Myocyte (in vitro differentiated cells): ENCODE measurements at regions not wholly inside any gene's neighbourhood (a gene's known extent, or its start where the extent isn't known, plus 50 kb on each side); places are given as distances from the start of the nearest gene placed in this dataset.

ENCODE experiments used
- DNase-seq: peaks from one replicate; pipeline ENCODE4 v3.0.0-alpha.2; 2012; ENCODE audit warnings: low read depth

DNA sequence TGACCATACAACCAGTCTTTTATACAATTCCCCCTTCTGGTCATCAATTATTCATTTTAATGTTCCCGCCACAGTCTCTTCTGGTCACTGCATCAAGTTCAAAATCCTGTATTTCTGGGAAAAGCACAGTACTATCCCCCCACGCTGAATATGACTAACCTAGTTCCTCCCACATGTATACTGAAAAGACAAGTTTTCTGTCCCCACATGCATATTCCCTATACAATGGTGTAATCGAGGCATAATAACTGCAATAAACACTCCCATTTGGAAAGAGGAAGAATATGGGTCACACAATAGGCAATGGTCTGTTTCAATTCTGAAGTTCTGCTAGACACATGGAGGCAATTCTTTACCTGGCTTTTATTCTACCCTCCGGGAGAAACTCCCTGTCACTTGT lies 344.9 kb downstream of the EFNA5 start:
- no peak for DNase-seq

- DNase-seq = no peak
These were observed 345.9 kb downstream of the EFNA5 start for GRCh38 chr5:107324809-107325208.

GRCh38 chr5:107324071-107324470 lies 346.7 kb downstream of the EFNA5 start:
- DNase-seq = no peak

DNA sequence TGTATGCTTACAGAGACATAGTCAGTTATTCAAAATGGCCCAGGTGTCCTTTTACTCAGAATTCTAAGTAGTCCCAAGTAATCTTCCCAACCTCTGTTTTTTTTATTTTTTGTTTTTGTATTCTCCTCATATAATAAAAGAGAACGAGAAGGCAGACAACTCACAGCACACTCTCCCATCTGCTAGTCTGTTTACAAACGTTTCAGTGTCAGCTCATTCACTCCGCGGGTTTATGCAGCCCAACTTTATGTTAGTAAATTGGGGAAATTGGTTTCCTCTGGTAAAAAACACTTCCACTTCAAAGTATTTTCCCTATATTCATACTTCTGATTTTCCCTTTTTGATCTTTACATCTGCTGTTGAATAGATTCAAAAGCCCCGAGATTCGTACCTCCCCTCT lies 347.2 kb downstream of the EFNA5 start:
- DNase-seq = no peak

GRCh38 chr5:107322936-107323335 lies 347.8 kb downstream of the EFNA5 start:
- DNase-seq = no peak

DNA sequence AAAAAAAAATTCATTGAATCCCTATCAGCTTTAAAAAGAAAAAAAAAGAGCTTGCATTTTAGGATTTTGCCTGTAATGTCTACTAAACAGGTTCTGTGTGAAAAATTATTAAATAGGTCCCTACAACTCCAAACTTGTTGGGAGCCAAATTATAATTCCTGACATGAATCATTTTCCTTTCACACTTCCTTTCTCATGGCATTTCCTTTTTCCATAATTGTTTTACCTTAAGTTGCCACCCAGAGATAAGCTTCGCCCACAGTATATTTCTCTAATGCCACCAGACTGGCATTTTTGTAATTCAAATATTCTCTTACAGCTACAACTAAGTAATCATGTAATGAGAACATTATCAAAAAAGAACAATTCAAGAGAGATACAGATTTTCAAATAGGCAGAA lies 348.8 kb downstream of the EFNA5 start:
- no peak for DNase-seq

DNA sequence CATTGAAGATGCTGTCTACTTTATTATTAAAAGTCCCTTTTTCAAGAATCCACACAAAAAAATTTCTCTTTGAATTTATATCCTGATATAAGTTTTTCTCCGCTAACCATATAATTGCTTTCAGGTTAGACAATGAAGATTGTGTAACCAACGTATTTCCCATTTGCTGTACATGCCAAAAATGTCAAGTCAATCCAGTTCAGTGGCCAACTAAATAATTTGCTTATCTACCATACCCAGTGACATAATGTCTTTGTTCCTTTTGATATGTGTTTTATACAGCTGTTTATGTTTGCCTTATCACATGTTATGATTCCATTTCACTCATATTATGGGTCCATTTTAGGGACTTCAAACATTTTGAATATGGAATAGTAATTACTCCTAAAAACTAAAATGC lies 349.9 kb downstream of the EFNA5 start:
- no peak for DNase-seq

DNA sequence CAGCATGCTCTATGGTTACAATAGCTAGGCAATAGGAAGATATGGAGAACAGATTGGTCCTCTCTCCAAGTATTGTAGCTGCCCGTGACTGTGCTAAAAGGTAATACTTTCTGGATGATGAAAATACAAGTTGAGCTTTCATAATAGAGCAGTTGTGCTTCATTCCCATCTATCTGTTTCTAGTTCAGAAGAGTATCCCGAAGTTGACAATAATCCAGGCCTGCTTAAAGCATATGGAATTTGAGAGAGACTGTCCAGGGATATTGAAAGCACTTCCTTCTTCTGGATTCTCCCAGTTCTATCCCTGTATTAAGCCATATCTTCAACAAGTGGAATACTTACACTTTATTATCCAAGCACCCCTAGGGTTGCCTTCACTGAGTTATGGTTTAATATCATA lies 350.4 kb downstream of the EFNA5 start:
- no peak for DNase-seq

DNA sequence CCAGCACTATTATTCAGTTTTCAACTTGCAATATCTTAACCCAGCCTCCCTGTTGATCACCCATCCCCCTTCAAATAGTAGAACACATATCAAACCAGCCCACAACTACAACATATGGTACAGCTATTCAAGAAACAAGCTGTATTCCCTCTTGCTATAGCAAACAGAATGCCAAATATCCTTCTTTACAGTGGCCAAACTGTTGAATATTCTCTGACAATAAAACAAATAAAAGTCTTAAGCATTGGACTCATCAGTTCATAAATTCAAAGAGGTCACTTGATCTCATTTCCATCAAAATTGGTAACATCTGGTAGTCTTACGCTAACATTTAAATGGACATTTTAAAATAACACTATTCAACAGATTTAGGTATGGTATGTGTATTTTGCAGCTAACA lies 350.8 kb downstream of the EFNA5 start:
- DNase-seq = no peak

GRCh38 chr5:107314330-107314729 lies 356.4 kb downstream of the EFNA5 start:
- no peak for DNase-seq

GRCh38 chr5:107313921-107314320 lies 356.8 kb downstream of the EFNA5 start:
- DNase-seq = no peak

GRCh38 chr5:107313098-107313497 lies 357.6 kb downstream of the EFNA5 start:
- no peak for DNase-seq

- no peak for DNase-seq
These were observed 360.6 kb downstream of the EFNA5 start for GRCh38 chr5:107310181-107310580.

- no peak for DNase-seq
These were observed 364.1 kb downstream of the EFNA5 start for GRCh38 chr5:107306594-107306993.

- no peak for DNase-seq
These were observed 364.7 kb downstream of the EFNA5 start for GRCh38 chr5:107306002-107306401.

GRCh38 chr5:107304684-107305083 lies 366.1 kb downstream of the EFNA5 start:
- DNase-seq = no peak

GRCh38 chr5:107303171-107303968 lies 367.4 kb downstream of the EFNA5 start:
- DNase-seq = no peak

DNA sequence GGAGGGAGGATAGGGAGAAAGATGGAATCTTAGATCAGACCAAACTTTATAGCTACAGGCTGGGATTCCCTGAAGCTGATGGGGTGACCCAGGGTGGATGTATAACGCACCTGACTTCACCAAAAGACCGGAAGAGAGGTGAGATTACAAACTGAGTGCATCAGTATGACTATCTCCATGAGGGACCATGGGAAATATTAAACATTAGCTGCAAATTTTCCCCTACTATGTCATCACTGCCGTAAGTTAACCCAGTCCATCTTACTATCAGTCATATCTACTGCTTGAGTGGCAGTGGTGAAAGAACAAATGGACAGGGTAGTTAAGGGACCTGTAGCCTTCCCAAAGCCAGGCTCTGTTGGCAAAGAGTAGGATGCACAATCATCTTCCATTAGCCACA lies 368.3 kb downstream of the EFNA5 start:
- no peak for DNase-seq

GRCh38 chr5:107301999-107302398 lies 368.7 kb downstream of the EFNA5 start:
- no peak for DNase-seq

DNA sequence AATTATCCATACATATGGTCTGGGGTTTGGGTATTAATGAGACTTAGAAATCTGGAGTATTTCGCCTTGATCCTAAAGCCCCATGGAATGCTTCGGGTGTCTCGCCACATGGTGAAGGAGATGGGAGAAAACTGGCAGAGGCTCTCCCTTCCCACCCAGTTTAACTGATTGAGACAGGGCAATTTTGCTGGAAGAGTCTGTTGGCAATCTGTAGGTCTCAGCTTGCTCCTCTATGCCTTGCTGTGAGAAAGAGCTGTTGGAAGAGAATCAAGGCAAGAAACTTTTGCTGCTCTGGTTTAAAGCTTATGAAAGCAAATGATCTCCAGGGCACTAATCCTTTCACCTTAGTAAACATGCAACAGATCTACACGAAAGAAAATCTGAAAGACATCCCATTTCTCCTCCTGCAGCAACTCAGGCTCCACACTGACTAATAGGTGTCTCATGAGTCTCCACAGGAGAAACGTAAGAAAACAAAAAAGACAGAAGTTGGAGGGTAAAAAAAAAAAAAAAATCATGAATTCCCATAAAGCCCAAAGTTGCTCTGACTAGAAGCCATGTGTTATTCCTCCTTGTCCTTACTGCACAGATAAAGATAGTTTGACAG lies 369.9 kb downstream of the EFNA5 start:
- no peak for DNase-seq

GRCh38 chr5:107296572-107296971 lies 374.2 kb downstream of the EFNA5 start:
- DNase-seq = no peak

- no peak for DNase-seq
These were observed 374.8 kb downstream of the EFNA5 start for GRCh38 chr5:107295914-107296313.

DNA sequence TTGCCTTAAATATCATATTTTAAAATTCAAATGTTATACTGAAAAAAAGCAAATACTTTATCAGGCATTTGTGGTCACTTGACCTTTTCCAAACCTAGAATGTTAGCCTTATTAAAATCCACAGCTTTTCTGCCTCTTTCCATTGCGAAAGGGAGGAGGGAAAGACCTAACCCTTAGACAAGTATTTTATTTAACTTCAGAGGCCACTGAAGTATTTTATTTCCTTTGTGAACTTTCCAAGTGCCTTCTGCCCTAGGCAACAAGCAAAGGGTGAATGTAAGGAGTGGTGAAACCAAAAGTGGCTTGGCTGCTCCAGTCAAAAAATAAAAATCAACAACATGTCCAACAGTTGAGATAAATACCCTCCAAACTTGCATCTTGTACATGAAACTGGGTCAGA lies 376.1 kb downstream of the EFNA5 start:
- no peak for DNase-seq
